Sigmoid colon (tissue), 6 donors: ENCODE measurements at regions not wholly inside any gene's neighbourhood (a gene's known extent, or its start where the extent isn't known, plus 50 kb on each side); places are given as distances from the start of the nearest gene placed in this dataset.

ENCODE experiments used
- DNase-seq: peaks from one replicate; pipeline ENCODE4 v3.0.0-alpha.2; 2019
- H3K27ac ChIP-seq, 4 donors: fragments of 200-600 bp; sonication (generic); one replicate each; pipeline ENCODE4 v1.5.1; 2016 to 2019; ENCODE audit warnings: mild to moderate bottlenecking in 1 of 4
- H3K27me3 ChIP-seq, 3 donors: fragments of 200-600 bp; sonication (generic); one replicate each; pipeline ENCODE4 v1.5.1; 2019; ENCODE audit warnings: mild to moderate bottlenecking in 1 of 3
- H3K36me3 ChIP-seq, 4 donors: fragments of 200-600 bp; sonication (generic); one replicate each; pipeline ENCODE4 v1.5.1; 2016 to 2019
- H3K4me1 ChIP-seq, 4 donors: fragments of 200-600 bp; sonication (generic); one replicate each; pipeline ENCODE4 v1.5.1; 2017 to 2019
- H3K4me3 ChIP-seq, 4 donors: fragments of 200-600 bp; sonication (generic); one replicate each; pipeline ENCODE4 v1.5.1; 2017 to 2019; ENCODE audit warnings: mild to moderate bottlenecking in 2 of 4, moderate library complexity in 1 of 4
- H3K9me3 ChIP-seq, 4 donors: fragments of 200-600 bp in 3 of 4; sonication (generic) in 3 of 4; one replicate each; pipeline versions ENCODE4 v1.5.1 to v1.6.1; 2013 to 2019
- EP300 ChIP-seq, 4 donors: sonication (generic); formaldehyde crosslinking; IDR thresholded peaks; one replicate each; pipeline ENCODE4 v1.6.1; 2017; ENCODE audit warnings: antibody characterized with exemption in 4 of 4
- POLR2A ChIP-seq, 2 donors: fragments of 450-650 bp; IDR thresholded peaks; one replicate each; pipeline ENCODE4 v1.6.1; 2016; ENCODE audit warnings: antibody characterized with exemption in 2 of 2, mild to moderate bottlenecking in 2 of 2, moderate library complexity in 2 of 2
- POLR2AphosphoS5 ChIP-seq, 4 donors: sonication (generic); formaldehyde crosslinking; IDR thresholded peaks; one replicate each; pipeline ENCODE4 v1.6.1; 2017; ENCODE audit warnings: antibody characterized with exemption in 4 of 4
- WGBS, 2 donors: extraction: QIAGEN DNeasy Blood & Tissue Kit; methylation state at CpG; one replicate each; pipeline ENCODE4 v1.1.7; 2013; 5-methylcytosine and 5-hydroxymethylcytosine counted together
- intact Hi-C: fragments of 100-400 bp; cut with DNase I; formaldehyde crosslinking; loops from one replicate; pipeline ENCODE4 v1.15.1; 2023
- TF ChIP-seq, protein P1 (sequence below), 4 experiments: fragments of 450-650 bp in 3 of 4; fragments of 200-600 bp in 1 of 4; IDR thresholded peaks; one replicate each; pipeline ENCODE4 v1.5.1; 2016 to 2019; ENCODE audit warnings: antibody characterized with exemption in 4 of 4, mild to moderate bottlenecking in 3 of 4, moderate library complexity in 2 of 4
- donor health status: healthy with polysubstance abuse.
- donor health status: healthy.

DNA sequence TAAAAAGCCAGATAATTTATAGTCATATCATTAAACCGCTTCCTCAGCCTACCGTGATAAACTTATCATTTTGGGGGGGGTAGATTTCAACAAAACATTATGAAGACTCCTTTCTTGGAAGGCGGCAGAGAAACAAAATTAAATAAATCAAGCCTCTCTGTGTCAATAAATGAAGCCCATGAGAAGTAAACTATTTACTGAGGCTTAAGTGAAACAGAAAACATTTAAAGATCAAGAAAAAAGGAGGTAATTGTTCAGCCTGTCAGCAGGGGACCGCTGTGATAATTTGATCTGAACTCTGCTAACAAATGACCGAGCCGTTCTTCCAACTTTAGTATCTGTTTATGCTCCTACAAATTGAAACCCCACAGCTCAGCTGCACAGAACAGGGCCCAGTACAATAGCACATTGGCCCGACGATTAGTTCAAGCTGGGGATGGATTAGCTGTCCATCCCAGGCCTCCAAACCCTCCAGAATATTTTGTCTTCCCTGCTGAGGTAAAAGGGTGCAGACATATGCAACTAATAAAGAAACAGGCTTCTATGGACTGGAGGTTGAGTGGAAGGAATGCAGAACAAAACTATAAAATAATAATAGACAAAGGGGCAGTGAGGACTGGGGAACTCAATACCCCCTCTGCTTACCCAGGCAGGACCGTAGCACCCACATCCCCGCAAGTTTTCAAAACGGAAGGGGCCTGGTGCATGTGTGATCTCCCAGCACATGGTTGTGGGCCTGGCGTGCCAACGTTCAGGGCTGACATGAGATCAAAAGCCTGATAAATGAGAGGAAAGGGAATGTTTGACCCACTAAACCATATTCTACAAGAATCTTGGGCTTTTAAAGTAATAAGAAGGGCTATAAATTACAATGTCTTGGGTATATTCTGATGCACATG, 298.1 kb upstream of the IRX5 start:
- Histone ChIP-seq H3K9me3 (no peaks in the 10 kb centered on the region), H3K4me1 (no peaks in the 10 kb centered on the region), H3K36me3 (no peaks in the 10 kb centered on the region), H3K27me3 (peaks cover 0 to 3% (median 0%) of the 10 kb centered on the region in 3 donors), H3K27ac (no peak overlapping the region), H3K4me3 (no peak overlapping the region)
- WGBS, 2 donors = 70 to 73% methylated on average over 13 of the region's 13 CpGs
- TF ChIP-seq POLR2AphosphoS5 (IDR thresholded peaks at IDR 0.05) = no peak
- TF ChIP-seq EP300 (IDR thresholded peaks at IDR 0.05) = no peak
- TF ChIP-seq, protein P1, sequence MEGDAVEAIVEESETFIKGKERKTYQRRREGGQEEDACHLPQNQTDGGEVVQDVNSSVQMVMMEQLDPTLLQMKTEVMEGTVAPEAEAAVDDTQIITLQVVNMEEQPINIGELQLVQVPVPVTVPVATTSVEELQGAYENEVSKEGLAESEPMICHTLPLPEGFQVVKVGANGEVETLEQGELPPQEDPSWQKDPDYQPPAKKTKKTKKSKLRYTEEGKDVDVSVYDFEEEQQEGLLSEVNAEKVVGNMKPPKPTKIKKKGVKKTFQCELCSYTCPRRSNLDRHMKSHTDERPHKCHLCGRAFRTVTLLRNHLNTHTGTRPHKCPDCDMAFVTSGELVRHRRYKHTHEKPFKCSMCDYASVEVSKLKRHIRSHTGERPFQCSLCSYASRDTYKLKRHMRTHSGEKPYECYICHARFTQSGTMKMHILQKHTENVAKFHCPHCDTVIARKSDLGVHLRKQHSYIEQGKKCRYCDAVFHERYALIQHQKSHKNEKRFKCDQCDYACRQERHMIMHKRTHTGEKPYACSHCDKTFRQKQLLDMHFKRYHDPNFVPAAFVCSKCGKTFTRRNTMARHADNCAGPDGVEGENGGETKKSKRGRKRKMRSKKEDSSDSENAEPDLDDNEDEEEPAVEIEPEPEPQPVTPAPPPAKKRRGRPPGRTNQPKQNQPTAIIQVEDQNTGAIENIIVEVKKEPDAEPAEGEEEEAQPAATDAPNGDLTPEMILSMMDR (IDR thresholded peaks at IDR 0.05) = no peak
- TF ChIP-seq POLR2A (IDR thresholded peaks at IDR 0.05) = no peak
- intact Hi-C loops = no loop called here
- DNase-seq = no peak

DNA sequence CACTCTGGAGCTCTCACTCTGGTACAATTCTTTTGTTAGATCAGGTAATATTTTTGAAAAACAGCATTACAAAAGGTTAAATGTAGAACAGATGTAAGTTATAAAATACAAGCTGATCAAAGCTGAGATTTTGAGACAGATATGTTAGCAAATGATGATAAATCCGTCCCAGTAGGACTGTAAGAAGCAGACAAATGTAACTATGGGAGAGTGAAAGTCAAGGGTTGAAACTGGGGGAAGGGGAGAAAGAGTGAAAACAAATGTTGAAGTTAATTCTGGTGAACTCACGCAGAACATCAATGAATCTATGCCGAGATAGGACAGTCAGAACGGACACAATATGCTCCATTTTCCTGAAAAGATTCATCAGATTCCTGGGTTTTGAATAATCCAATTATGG, 298.9 kb upstream of the IRX5 start:
- no peak overlapping the region for H3K27ac ChIP-seq
- H3K4me1 ChIP-seq = no peaks in the 10 kb centered on the region
- H3K9me3 ChIP-seq = no peaks in the 10 kb centered on the region
- intact Hi-C loops = no loop called here
- H3K4me3 ChIP-seq = no peak overlapping the region
- DNase-seq = no peak
- H3K36me3 ChIP-seq = no peaks in the 10 kb centered on the region
- 72% methylated on average over 4 of the region's 4 CpGs for WGBS, 2 donors
- TF ChIP-seq POLR2A (IDR thresholded peaks at IDR 0.05) (no peak), POLR2AphosphoS5 (IDR thresholded peaks at IDR 0.05) (no peak), EP300 (IDR thresholded peaks at IDR 0.05) (no peak)
- TF ChIP-seq, protein P1 (IDR thresholded peaks at IDR 0.05) = no peak
- peaks cover 0 to 3% (median 0%) of the 10 kb centered on the region in 3 donors for H3K27me3 ChIP-seq

DNA sequence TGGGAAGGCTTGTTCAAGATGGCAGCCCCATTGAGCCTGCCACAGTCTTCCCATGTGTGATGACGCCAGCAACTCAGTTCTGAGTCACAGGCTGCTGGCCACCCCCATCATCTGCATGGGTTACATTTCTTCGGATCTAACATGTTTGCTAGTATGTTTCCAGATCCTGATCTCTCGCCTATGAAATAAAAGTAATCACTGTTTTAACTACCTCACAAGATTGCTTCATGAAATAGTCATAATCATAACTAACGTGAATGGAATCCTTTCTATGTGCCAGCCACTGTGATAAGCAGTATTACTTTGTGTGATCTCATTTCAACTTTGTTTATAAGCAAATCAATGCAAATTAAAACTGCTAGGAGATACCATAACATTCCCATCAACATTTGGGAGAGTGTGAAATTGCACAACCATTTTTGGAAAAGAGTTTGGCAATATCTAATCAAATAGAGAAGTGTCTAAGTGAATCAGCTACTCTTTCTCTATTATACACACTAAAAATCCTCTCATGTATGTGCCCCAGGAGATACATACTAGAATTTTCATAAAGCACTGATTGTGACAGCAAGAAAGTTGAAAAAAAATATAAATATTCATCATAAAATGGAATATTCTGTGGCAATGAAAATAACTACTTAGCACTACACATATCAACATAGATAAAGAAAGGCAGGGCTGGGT, 300.2 kb upstream of the IRX5 start:
- intact Hi-C loops = no loop called here
- TF ChIP-seq POLR2A (IDR thresholded peaks at IDR 0.05) (no peak), EP300 (IDR thresholded peaks at IDR 0.05) (no peak)
- Histone ChIP-seq H3K4me3 (no peak overlapping the region), H3K27ac (no peak overlapping the region), H3K27me3 (peaks cover 0 to 3% (median 0%) of the 10 kb centered on the region in 3 donors), H3K36me3 (no peaks in the 10 kb centered on the region), H3K9me3 (no peaks in the 10 kb centered on the region), H3K4me1 (no peaks in the 10 kb centered on the region)
- DNase-seq = no peak
- WGBS, 2 donors = 72 to 85% methylated on average over 4 of the region's 4 CpGs

DNA sequence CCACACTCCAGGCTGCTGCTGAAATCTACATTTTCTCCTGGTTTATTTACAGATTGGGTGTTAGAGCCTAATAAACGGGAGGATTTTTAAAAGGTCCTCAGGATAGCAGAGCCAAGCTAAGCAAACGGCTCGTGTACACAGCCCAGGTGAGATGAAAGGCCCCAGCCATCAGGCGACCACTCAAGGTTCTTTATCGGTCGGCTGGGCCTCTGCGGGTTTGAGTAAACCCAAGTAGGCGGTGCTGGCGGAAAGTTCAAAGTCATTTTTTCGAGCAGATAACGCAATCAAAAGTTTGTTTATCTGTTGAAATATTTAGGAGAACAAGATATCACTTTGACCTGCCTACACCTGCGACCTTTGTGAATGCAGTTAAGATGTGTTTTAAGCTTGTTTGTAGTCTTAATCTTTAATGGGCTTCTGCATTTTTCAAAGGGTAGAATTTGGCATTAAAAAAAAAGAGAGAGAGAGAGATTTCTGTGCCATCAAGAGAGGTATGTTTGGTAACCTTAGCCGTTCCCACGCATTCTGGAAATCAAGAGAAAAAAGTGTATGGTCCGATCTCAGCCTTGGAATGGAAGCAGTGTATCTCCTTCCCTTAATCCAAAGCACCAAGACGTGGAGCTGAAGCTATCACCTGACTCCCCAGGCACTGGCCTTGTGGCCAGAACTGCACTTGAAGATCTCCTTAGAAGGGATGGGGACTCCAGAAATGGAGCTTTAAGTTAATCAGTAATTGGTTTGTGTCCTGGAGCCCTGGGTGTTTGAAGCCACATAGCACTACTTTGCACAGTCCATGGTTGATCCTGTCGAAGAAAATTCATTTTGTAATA, 301.7 kb upstream of the IRX5 start:
- intact Hi-C loops = no loop called here
- Histone ChIP-seq H3K27me3 (peaks cover 0 to 3% (median 0%) of the 10 kb centered on the region in 3 donors), H3K4me1 (no peaks in the 10 kb centered on the region), H3K27ac (no peak overlapping the region), H3K36me3 (no peaks in the 10 kb centered on the region), H3K9me3 (no peaks in the 10 kb centered on the region), H3K4me3 (no peak overlapping the region)
- 29 to 64% methylated on average over 17 of the region's 17 CpGs for WGBS, 2 donors
- no peak for TF ChIP-seq POLR2A (IDR thresholded peaks at IDR 0.05)
- TF ChIP-seq, protein P1 (IDR thresholded peaks at IDR 0.05) = no peak
- no peak for TF ChIP-seq POLR2AphosphoS5 (IDR thresholded peaks at IDR 0.05)
- no peak for TF ChIP-seq EP300 (IDR thresholded peaks at IDR 0.05)
- DNase-seq = no peak
